ENCODE measurements at regions not wholly inside any gene's neighbourhood (a gene's known extent, or its start where the extent isn't known, plus 50 kb on each side); places are given as distances from the start of the nearest gene placed in this dataset.

DNA sequence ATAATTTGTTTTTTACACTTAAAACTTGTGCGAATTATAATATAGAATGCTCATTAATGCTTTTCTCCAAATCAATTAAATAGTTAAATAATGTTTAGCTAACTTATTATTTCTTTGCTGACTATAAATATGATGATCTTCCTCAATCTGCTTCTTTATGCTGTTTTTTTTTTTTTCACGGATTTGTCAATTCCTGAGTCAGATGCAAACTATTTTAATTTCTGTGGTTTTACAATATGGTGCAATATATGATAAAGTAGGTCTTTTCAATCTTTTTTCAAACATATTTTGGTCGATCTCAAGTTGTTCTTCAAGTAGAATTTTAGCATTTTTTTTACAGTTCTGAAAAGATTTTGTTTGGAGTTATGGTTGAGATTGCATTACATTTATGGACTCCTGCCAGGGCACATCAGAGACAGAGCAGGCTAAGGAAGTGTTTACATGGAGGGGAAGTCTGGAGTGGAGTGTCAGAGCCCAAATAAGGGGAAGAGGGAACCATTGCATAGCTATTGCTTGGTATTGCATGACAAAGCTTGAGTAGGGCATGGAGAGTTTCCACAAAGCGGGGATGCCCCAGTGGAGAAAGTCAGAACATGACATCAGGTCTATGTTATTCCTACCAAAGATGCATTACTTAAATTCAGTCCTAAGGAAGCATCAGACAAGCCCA is 204.4 kb downstream of the OTUD1 start:
- TF ChIP-seq, protein P1, sequence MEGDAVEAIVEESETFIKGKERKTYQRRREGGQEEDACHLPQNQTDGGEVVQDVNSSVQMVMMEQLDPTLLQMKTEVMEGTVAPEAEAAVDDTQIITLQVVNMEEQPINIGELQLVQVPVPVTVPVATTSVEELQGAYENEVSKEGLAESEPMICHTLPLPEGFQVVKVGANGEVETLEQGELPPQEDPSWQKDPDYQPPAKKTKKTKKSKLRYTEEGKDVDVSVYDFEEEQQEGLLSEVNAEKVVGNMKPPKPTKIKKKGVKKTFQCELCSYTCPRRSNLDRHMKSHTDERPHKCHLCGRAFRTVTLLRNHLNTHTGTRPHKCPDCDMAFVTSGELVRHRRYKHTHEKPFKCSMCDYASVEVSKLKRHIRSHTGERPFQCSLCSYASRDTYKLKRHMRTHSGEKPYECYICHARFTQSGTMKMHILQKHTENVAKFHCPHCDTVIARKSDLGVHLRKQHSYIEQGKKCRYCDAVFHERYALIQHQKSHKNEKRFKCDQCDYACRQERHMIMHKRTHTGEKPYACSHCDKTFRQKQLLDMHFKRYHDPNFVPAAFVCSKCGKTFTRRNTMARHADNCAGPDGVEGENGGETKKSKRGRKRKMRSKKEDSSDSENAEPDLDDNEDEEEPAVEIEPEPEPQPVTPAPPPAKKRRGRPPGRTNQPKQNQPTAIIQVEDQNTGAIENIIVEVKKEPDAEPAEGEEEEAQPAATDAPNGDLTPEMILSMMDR (IDR thresholded peaks at IDR 0.05 in 2 of 3, conservative IDR thresholded peaks at IDR 0.05 in 1 of 3; ENCODE audit: control insufficient read depth in 2 of 3, extremely low read depth in 1 of 3, insufficient read depth in 1 of 3, low read depth in 3 of 3, low read length in 3 of 3), result no peak
- TF ChIP-seq ZNF274 (IDR thresholded peaks at IDR 0.05; ENCODE audit: insufficient read depth, insufficient read length), result no peak
- TF ChIP-seq RAD21 (IDR thresholded peaks at IDR 0.05; ENCODE audit: insufficient read depth, low read depth, low read length), result no peak
- no peak for TF ChIP-seq MYB (IDR thresholded peaks at IDR 0.05; ENCODE audit: borderline replicate concordance, low read depth, low read length)
- TF ChIP-seq TAF1 (IDR thresholded peaks at IDR 0.05; ENCODE audit: borderline replicate concordance, low read depth, low read length), result no peak
- TF ChIP-seq, protein P2, sequence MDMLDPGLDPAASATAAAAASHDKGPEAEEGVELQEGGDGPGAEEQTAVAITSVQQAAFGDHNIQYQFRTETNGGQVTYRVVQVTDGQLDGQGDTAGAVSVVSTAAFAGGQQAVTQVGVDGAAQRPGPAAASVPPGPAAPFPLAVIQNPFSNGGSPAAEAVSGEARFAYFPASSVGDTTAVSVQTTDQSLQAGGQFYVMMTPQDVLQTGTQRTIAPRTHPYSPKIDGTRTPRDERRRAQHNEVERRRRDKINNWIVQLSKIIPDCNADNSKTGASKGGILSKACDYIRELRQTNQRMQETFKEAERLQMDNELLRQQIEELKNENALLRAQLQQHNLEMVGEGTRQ (IDR thresholded peaks at IDR 0.05; ENCODE audit: borderline replicate concordance, low read depth, low read length), result no peak
- TF ChIP-seq, protein P3, sequence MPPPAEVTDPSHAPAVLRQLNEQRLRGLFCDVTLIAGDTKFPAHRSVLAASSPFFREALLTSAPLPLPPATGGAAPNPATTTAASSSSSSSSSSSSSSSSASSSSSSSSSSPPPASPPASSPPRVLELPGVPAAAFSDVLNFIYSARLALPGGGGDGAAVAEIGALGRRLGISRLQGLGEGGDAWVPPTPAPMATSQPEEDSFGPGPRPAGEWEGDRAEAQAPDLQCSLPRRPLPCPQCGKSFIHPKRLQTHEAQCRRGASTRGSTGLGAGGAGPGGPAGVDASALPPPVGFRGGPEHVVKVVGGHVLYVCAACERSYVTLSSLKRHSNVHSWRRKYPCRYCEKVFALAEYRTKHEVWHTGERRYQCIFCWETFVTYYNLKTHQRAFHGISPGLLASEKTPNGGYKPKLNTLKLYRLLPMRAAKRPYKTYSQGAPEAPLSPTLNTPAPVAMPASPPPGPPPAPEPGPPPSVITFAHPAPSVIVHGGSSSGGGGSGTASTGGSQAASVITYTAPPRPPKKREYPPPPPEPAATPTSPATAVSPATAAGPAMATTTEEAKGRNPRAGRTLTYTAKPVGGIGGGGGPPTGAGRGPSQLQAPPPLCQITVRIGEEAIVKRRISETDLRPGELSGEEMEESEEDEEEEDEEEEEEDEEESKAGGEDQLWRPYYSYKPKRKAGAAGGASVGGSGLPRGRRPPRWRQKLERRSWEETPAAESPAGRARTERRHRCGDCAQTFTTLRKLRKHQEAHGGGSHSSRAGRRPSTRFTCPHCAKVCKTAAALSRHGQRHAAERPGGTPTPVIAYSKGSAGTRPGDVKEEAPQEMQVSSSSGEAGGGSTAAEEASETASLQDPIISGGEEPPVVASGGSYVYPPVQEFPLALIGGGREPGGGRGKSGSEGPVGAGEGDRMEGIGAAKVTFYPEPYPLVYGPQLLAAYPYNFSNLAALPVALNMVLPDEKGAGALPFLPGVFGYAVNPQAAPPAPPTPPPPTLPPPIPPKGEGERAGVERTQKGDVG (CRISPR knock-in tag; IDR thresholded peaks at IDR 0.05), result no peak
- TF ChIP-seq BRCA1 (IDR thresholded peaks at IDR 0.05; ENCODE audit: low read depth, low read length), result no peak
- TF ChIP-seq BHLHE40 (IDR thresholded peaks at IDR 0.05; ENCODE audit: borderline replicate concordance in 1 of 2, low read depth in 2 of 2, low read length in 1 of 2), result no peak
- TF ChIP-seq HCFC1 (IDR thresholded peaks at IDR 0.05; ENCODE audit: low read length), result no peak
- TF ChIP-seq, protein P4, sequence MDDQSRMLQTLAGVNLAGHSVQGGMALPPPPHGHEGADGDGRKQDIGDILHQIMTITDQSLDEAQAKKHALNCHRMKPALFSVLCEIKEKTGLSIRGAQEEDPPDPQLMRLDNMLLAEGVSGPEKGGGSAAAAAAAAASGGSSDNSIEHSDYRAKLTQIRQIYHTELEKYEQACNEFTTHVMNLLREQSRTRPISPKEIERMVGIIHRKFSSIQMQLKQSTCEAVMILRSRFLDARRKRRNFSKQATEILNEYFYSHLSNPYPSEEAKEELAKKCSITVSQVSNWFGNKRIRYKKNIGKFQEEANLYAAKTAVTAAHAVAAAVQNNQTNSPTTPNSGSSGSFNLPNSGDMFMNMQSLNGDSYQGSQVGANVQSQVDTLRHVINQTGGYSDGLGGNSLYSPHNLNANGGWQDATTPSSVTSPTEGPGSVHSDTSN (IDR thresholded peaks at IDR 0.05; ENCODE audit: insufficient replicate concordance, low read depth, low read length), result no peak
- TF ChIP-seq CREM (IDR thresholded peaks at IDR 0.05; ENCODE audit: low read depth), result no peak
- TF ChIP-seq, protein P5, sequence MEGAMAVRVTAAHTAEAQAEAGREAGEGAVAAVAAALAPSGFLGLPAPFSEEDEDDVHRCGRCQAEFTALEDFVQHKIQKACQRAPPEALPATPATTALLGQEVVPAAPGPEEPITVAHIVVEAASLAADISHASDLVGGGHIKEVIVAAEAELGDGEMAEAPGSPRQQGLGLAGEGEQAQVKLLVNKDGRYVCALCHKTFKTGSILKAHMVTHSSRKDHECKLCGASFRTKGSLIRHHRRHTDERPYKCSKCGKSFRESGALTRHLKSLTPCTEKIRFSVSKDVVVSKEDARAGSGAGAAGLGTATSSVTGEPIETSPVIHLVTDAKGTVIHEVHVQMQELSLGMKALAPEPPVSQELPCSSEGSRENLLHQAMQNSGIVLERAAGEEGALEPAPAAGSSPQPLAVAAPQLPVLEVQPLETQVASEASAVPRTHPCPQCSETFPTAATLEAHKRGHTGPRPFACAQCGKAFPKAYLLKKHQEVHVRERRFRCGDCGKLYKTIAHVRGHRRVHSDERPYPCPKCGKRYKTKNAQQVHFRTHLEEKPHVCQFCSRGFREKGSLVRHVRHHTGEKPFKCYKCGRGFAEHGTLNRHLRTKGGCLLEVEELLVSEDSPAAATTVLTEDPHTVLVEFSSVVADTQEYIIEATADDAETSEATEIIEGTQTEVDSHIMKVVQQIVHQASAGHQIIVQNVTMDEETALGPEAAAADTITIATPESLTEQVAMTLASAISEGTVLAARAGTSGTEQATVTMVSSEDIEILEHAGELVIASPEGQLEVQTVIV (IDR thresholded peaks at IDR 0.05; ENCODE audit: borderline replicate concordance, partially characterized antibody), result no peak

Measured in GM12878 (cell line).